CD4-positive, alpha-beta T cell (primary cell): ENCODE measurements at regions not wholly inside any gene's neighbourhood (a gene's known extent, or its start where the extent isn't known, plus 50 kb on each side); places are given as distances from the start of the nearest gene placed in this dataset.

Experiments
- ATAC-seq: fragments of 200-7000 bp; cut with Tn5 transposase; one replicate; pipeline ENCODE4 v1.10.0; 2022; ENCODE audit warnings: mild to moderate bottlenecking; ENCODE audit not compliant: poor library complexity
- CTCF ChIA-PET: fragments of 350-600 bp; sonication (Branson Sonifier 250); formaldehyde crosslinking; loops from one replicate; lab custom pipeline; 2021; ENCODE audit warnings: antibody characterized with exemption, inconsistent platforms; lab: Charles Lee
- POLR2A ChIA-PET: fragments of 350-600 bp; sonication (Branson Sonifier 250); formaldehyde crosslinking; loops from one replicate; lab custom pipeline; 2021; ENCODE audit warnings: antibody characterized with exemption, inconsistent platforms; lab: Charles Lee
- DNase-seq, 14 experiments: peaks; one replicate each; pipeline ENCODE4 v3.0.0-alpha.2; 2013 to 2020; ENCODE audit warnings: mixed read lengths in 2 of 14
- H3K27ac ChIP-seq, 2 donors: one replicate each; pipeline versions ENCODE4 v1.5.1 to v1.7.0; 2013; ENCODE audit warnings: low read length in 2 of 2, low read depth in 1 of 2, mild to moderate bottlenecking in 1 of 2
- H3K27me3 ChIP-seq, 2 experiments: 1 replicate in 1 of 2; 2 replicates in 1 of 2; pipeline versions ENCODE4 v1.6.1 to v1.7.0; 2013; ENCODE audit warnings: low read length in 2 of 2, control low read depth in 1 of 2, mild to moderate bottlenecking in 1 of 2, moderate library complexity in 1 of 2; ENCODE audit not compliant: insufficient read depth in 2 of 2, control insufficient read depth in 1 of 2
- H3K36me3 ChIP-seq: one replicate; pipeline ENCODE4 v1.6.1; 2013; ENCODE audit warnings: low read length, control low read depth; ENCODE audit not compliant: insufficient read depth
- H3K4me1 ChIP-seq: one replicate; pipeline ENCODE4 v1.6.1; 2013; ENCODE audit warnings: low read length, control low read depth; ENCODE audit not compliant: insufficient read depth
- H3K4me3 ChIP-seq: one replicate; pipeline ENCODE4 v1.5.1; 2013; ENCODE audit warnings: mild to moderate bottlenecking, low read length, moderate library complexity
- H3K9me3 ChIP-seq, 2 experiments: 1 replicate in 1 of 2; 2 replicates in 1 of 2; pipeline versions ENCODE4 v1.6.1 to v1.7.0; 2013; ENCODE audit warnings: low read length in 2 of 2, mild to moderate bottlenecking in 2 of 2, control low read depth in 1 of 2, moderate library complexity in 1 of 2; ENCODE audit not compliant: control insufficient read depth in 1 of 2, insufficient read depth in 1 of 2
- H3K27ac Mint-ChIP-seq: one replicate; pipeline ENCODE4 v1.8.0; 2020; ENCODE audit warnings: mixed read lengths
- H3K27me3 Mint-ChIP-seq: one replicate; pipeline ENCODE4 v1.8.0; 2021; ENCODE audit warnings: mixed read lengths
- H3K36me3 Mint-ChIP-seq: one replicate; pipeline ENCODE4 v1.8.0; 2021; ENCODE audit warnings: low read depth, mixed read lengths
- H3K4me1 Mint-ChIP-seq: one replicate; pipeline ENCODE4 v1.8.0; 2021; ENCODE audit warnings: low read depth, mixed read lengths
- H3K4me3 Mint-ChIP-seq: one replicate; pipeline ENCODE4 v1.8.0; 2020; ENCODE audit warnings: mild to moderate bottlenecking, mixed read lengths
- H3K9me3 Mint-ChIP-seq: one replicate; pipeline ENCODE4 v1.8.0; 2020; ENCODE audit warnings: mixed read lengths
- intact Hi-C, 2 experiments: fragments of 100-400 bp; cut with DNase I in 1 of 2; cut with micrococcal nuclease in 1 of 2; formaldehyde crosslinking; loops; one replicate each; pipeline versions ENCODE4 v1.15.1 to v1.9.0; 2023 to 2025; cut with DNase I, micrococcal nuclease
- TF ChIP-seq, protein P1 (sequence below): fragments of 200-600 bp; IDR thresholded peaks from one replicate; pipeline ENCODE4 v1.8.0; 2022; ENCODE audit warnings: antibody characterized with exemption, mild to moderate bottlenecking

DNA sequence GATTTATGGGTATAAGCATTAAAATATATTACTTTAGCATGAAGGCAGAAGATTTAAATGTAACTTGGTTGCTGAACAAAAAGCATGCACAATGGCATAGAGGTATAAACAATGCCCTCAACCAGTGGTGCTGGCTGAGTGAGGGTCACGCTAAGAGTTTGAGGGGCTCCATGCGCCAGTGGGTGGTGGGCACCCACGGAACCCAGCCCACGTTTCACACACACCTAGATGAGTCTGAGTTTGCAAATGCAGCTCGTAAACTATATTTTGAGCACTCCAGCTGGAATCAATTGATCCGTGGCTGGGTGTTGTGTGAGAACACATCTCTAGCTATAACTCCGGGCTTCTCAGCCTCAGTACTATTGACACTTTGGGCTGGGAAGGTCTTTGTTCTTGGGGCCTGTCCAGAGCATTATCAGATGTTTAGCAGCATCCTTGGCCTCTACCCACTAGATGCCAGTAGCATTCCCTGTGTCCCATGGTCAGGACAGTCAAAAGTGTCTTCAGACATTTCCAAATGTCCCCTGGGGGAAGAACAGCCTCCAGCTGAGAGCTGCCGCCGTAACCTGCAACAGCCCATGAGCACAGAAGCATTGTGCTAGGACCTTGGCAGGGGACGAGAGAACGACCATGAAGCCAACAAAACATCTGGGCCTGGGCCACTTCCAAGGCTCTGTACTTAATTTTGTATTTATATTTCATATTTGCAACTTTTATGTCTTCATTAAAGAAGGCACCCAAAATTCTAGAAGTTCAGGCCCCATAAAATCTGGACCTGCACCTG, 108.1 kb upstream of the SOX1 start:
- Histone ChIP-seq H3K9me3 (peaks cover 0 to 24% of the 10 kb centered on the region in 2 experiments), H3K27ac (no peak overlapping the region), H3K27me3 (no peaks in the 10 kb centered on the region), H3K4me1 (no peaks in the 10 kb centered on the region), H3K36me3 (no peaks in the 10 kb centered on the region), H3K4me3 (no peak overlapping the region)
- TF ChIP-seq, protein P1, sequence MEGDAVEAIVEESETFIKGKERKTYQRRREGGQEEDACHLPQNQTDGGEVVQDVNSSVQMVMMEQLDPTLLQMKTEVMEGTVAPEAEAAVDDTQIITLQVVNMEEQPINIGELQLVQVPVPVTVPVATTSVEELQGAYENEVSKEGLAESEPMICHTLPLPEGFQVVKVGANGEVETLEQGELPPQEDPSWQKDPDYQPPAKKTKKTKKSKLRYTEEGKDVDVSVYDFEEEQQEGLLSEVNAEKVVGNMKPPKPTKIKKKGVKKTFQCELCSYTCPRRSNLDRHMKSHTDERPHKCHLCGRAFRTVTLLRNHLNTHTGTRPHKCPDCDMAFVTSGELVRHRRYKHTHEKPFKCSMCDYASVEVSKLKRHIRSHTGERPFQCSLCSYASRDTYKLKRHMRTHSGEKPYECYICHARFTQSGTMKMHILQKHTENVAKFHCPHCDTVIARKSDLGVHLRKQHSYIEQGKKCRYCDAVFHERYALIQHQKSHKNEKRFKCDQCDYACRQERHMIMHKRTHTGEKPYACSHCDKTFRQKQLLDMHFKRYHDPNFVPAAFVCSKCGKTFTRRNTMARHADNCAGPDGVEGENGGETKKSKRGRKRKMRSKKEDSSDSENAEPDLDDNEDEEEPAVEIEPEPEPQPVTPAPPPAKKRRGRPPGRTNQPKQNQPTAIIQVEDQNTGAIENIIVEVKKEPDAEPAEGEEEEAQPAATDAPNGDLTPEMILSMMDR: no peak
- ATAC-seq (no peak), DNase-seq (no peak)
- intact Hi-C loops: no loop called here
- ChIA-PET POLR2A (no interaction called here), CTCF (no interaction called here)
- Mint-ChIP-seq H3K36me3 (no peaks in the 10 kb centered on the region), H3K9me3 (no peaks in the 10 kb centered on the region), H3K27ac (no peak overlapping the region), H3K4me1 (no peaks in the 10 kb centered on the region), H3K4me3 (no peak overlapping the region), H3K27me3 (peaks cover 5% of the 10 kb centered on the region)

DNA sequence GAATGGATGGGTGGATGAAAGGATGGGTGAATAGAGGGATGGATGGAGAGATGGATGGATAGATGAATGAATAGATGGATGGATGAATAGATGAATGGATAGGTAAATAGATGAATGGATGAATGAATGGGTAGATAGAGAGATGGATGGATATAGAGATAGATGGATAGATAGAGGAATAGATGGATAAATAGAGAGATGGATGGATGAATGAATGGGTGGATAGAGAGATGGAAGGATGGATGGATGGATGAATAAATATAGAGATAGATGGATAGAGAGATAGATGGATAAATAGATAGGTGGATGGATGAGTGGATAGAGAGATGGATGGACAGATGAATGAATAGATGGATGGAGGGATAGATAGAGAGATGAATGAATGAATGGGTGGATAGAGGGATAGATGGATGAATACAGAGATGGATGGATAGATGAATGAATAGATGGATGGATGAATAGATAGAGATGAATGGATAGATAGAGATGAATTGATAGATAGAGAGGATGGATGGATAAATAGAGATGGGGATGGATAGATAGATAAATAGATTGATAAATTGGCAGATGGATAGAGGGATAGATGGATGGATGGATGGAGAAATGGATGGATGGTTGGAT, 106.7 kb upstream of the SOX1 start:
- Histone ChIP-seq H3K36me3 (no peaks in the 10 kb centered on the region), H3K27ac (no peak overlapping the region), H3K4me3 (no peak overlapping the region), H3K9me3 (peaks cover 0 to 19% of the 10 kb centered on the region in 2 experiments), H3K4me1 (no peaks in the 10 kb centered on the region), H3K27me3 (no peaks in the 10 kb centered on the region)
- Mint-ChIP-seq H3K4me1 (no peaks in the 10 kb centered on the region), H3K27me3 (no peaks in the 10 kb centered on the region), H3K27ac (no peak overlapping the region), H3K36me3 (no peaks in the 10 kb centered on the region), H3K9me3 (no peaks in the 10 kb centered on the region), H3K4me3 (no peak overlapping the region)
- ChIA-PET POLR2A (no interaction called here), CTCF (no interaction called here)
- TF ChIP-seq, protein P1: no peak
- intact Hi-C loops: no loop called here
- DNase-seq (no peak), ATAC-seq (no peak)

DNA sequence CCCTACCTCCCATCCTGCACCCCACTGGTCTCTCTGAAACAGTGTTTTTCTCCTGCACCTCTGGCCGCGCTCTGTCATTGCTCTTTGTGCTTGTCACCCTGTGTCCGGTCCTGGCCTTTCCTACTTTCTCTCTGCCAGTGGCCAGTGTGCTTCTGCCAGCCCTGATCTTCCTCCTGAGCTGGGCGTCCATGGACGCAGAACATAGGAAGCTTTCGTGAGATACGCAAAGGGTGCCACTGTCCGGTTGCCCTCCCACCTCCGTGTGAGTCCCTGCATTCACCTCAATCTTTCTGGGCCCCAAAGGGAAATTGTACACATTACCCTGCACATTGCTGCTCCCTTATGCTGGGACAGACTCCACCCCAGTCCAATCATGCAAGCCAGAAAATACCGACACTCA, 105.7 kb upstream of the SOX1 start:
- no peaks in the 10 kb centered on the region for H3K9me3 Mint-ChIP-seq
- no peaks in the 10 kb centered on the region for H3K27me3 ChIP-seq
- no peaks in the 10 kb centered on the region for H3K36me3 ChIP-seq
- no peaks in the 10 kb centered on the region for H3K4me1 ChIP-seq
- H3K27me3 Mint-ChIP-seq: no peaks in the 10 kb centered on the region
- POLR2A ChIA-PET: no interaction called here
- CTCF ChIA-PET: no interaction called here
- intact Hi-C loops: no loop called here
- no peak for DNase-seq
- no peak overlapping the region for H3K4me3 Mint-ChIP-seq
- no peaks in the 10 kb centered on the region for H3K4me1 Mint-ChIP-seq
- H3K36me3 Mint-ChIP-seq: no peaks in the 10 kb centered on the region
- peaks cover 0 to 23% of the 10 kb centered on the region in 2 experiments for H3K9me3 ChIP-seq
- no peak overlapping the region for H3K27ac ChIP-seq
- H3K27ac Mint-ChIP-seq: no peak overlapping the region
- ATAC-seq: no peak
- TF ChIP-seq, protein P1: no peak
- H3K4me3 ChIP-seq: no peak overlapping the region
